ENCODE measurements at regions not wholly inside any gene's neighbourhood (a gene's known extent, or its start where the extent isn't known, plus 50 kb on each side); places are given as distances from the start of the nearest gene placed in this dataset.
A peak's percentile ranks its signal among the peaks of the same experiment; 100 is the strongest.

GRCh38 chr3:106386050-106386449, 517.2 kb upstream of the CBLB start:
- Mint-ChIP-seq H3K27me3 (ENCODE audit: low read depth) (no peaks in the 10 kb centered on the region), H3K4me1 (ENCODE audit: low read depth) (peaks cover 2% of the 10 kb centered on the region), H3K36me3 (ENCODE audit: insufficient read depth) (no peaks in the 10 kb centered on the region), H3K4me3 (no peak overlapping the region), H3K9me3 (no peaks in the 10 kb centered on the region)
- DNase-seq (no peak), ATAC-seq (no peak)

GRCh38 chr3:106392915-106393314, 524.1 kb upstream of the CBLB start:
- no peak for DNase-seq
- H3K4me3 Mint-ChIP-seq, result no peak overlapping the region
- no peaks in the 10 kb centered on the region for H3K4me1 Mint-ChIP-seq (ENCODE audit: low read depth)
- no peak for ATAC-seq
- H3K36me3 Mint-ChIP-seq (ENCODE audit: insufficient read depth), result no peaks in the 10 kb centered on the region
- no peaks in the 10 kb centered on the region for H3K9me3 Mint-ChIP-seq
- no peaks in the 10 kb centered on the region for H3K27me3 Mint-ChIP-seq (ENCODE audit: low read depth)

GRCh38 chr3:106397006-106397405, 528.2 kb upstream of the CBLB start:
- Mint-ChIP-seq H3K4me3 (no peak overlapping the region), H3K4me1 (ENCODE audit: low read depth) (no peaks in the 10 kb centered on the region), H3K9me3 (no peaks in the 10 kb centered on the region), H3K27me3 (ENCODE audit: low read depth) (no peaks in the 10 kb centered on the region), H3K36me3 (ENCODE audit: insufficient read depth) (no peaks in the 10 kb centered on the region)
- no peak for ATAC-seq
- no peak for DNase-seq

GRCh38 chr3:106398891-106399600, 530.2 kb upstream of the CBLB start:
- H3K4me1 Mint-ChIP-seq (ENCODE audit: low read depth), result no peaks in the 10 kb centered on the region
- DNase-seq (no peak), ATAC-seq (no peak)

GRCh38 chr3:106399761-106400160, 530.9 kb upstream of the CBLB start:
- ATAC-seq, result no peak
- H3K9me3 Mint-ChIP-seq, result no peaks in the 10 kb centered on the region
- H3K4me3 Mint-ChIP-seq, result no peak overlapping the region

More at GRCh38 chr3:106398891-106399600, 530.2 kb upstream of the CBLB start:
- no peak overlapping the region for H3K4me3 Mint-ChIP-seq
- H3K27me3 Mint-ChIP-seq (ENCODE audit: low read depth), result no peaks in the 10 kb centered on the region
- no peaks in the 10 kb centered on the region for H3K9me3 Mint-ChIP-seq
- no peaks in the 10 kb centered on the region for H3K36me3 Mint-ChIP-seq (ENCODE audit: insufficient read depth)

GRCh38 chr3:106401666-106402490, 533.1 kb upstream of the CBLB start:
- Mint-ChIP-seq H3K27me3 (ENCODE audit: low read depth) (no peaks in the 10 kb centered on the region), H3K36me3 (ENCODE audit: insufficient read depth) (no peaks in the 10 kb centered on the region), H3K9me3 (no peaks in the 10 kb centered on the region), H3K4me1 (ENCODE audit: low read depth) (no peaks in the 10 kb centered on the region), H3K4me3 (no peak overlapping the region)
- ATAC-seq (no peak), DNase-seq (no peak)

More at GRCh38 chr3:106399761-106400160, 530.9 kb upstream of the CBLB start:
- H3K4me1 Mint-ChIP-seq (ENCODE audit: low read depth), result no peaks in the 10 kb centered on the region
- no peaks in the 10 kb centered on the region for H3K36me3 Mint-ChIP-seq (ENCODE audit: insufficient read depth)
- H3K27me3 Mint-ChIP-seq (ENCODE audit: low read depth), result no peaks in the 10 kb centered on the region
- DNase-seq, result no peak

GRCh38 chr3:106403371-106404145, 534.7 kb upstream of the CBLB start:
- H3K27me3 Mint-ChIP-seq (ENCODE audit: low read depth), result no peaks in the 10 kb centered on the region
- no peak overlapping the region for H3K4me3 Mint-ChIP-seq

GRCh38 chr3:106413683-106414082, 544.9 kb upstream of the CBLB start:
- Mint-ChIP-seq H3K9me3 (peaks cover 7% of the 10 kb centered on the region), H3K36me3 (ENCODE audit: insufficient read depth) (no peaks in the 10 kb centered on the region), H3K4me1 (ENCODE audit: low read depth) (no peaks in the 10 kb centered on the region), H3K4me3 (no peak overlapping the region), H3K27me3 (ENCODE audit: low read depth) (no peaks in the 10 kb centered on the region)
- no peak for ATAC-seq
- no peak for DNase-seq

More at GRCh38 chr3:106403371-106404145, 534.7 kb upstream of the CBLB start:
- ATAC-seq (no peak), DNase-seq (no peak)
- no peaks in the 10 kb centered on the region for H3K36me3 Mint-ChIP-seq (ENCODE audit: insufficient read depth)
- H3K9me3 Mint-ChIP-seq, result no peaks in the 10 kb centered on the region
- peaks cover 3% of the 10 kb centered on the region for H3K4me1 Mint-ChIP-seq (ENCODE audit: low read depth)

GRCh38 chr3:106420628-106421027, 551.8 kb upstream of the CBLB start:
- Mint-ChIP-seq H3K27me3 (ENCODE audit: low read depth) (no peaks in the 10 kb centered on the region), H3K36me3 (ENCODE audit: insufficient read depth) (peaks cover 2% of the 10 kb centered on the region), H3K9me3 (peaks cover 6% of the 10 kb centered on the region), H3K4me1 (ENCODE audit: low read depth) (peaks cover 31% of the 10 kb centered on the region), H3K4me3 (no peak overlapping the region)
- no peak for ATAC-seq
- no peak for DNase-seq

GRCh38 chr3:106421426-106421825, 552.6 kb upstream of the CBLB start:
- H3K4me3 Mint-ChIP-seq, result no peak overlapping the region
- H3K4me1 Mint-ChIP-seq (ENCODE audit: low read depth), result peaks cover 37% of the 10 kb centered on the region
- peaks cover 2% of the 10 kb centered on the region for H3K36me3 Mint-ChIP-seq (ENCODE audit: insufficient read depth)
- DNase-seq (no peak), ATAC-seq (no peak)
- H3K27me3 Mint-ChIP-seq (ENCODE audit: low read depth), result no peaks in the 10 kb centered on the region
- peaks cover 6% of the 10 kb centered on the region for H3K9me3 Mint-ChIP-seq

- Mint-ChIP-seq H3K4me1 (ENCODE audit: low read depth) (peaks cover 37% of the 10 kb centered on the region), H3K36me3 (ENCODE audit: insufficient read depth) (peaks cover 2% of the 10 kb centered on the region), H3K4me3 (no peak overlapping the region), H3K9me3 (peaks cover 6% of the 10 kb centered on the region), H3K27me3 (ENCODE audit: low read depth) (no peaks in the 10 kb centered on the region)
- ATAC-seq (no peak), DNase-seq (no peak)
Measured at GRCh38 chr3:106421909-106422308, 553.1 kb upstream of the CBLB start.

- Mint-ChIP-seq H3K9me3 (peaks cover 6% of the 10 kb centered on the region), H3K4me3 (no peak overlapping the region), H3K27me3 (ENCODE audit: low read depth) (no peaks in the 10 kb centered on the region), H3K4me1 (ENCODE audit: low read depth) (peaks cover 43% of the 10 kb centered on the region), H3K36me3 (ENCODE audit: insufficient read depth) (peaks cover 2% of the 10 kb centered on the region)
- DNase-seq (no peak), ATAC-seq (peak; percentile 67 to 70)
Measured at GRCh38 chr3:106423321-106424225, 554.8 kb upstream of the CBLB start.

- Mint-ChIP-seq H3K4me3 (peak overlapping the region; percentile 33), H3K4me1 (ENCODE audit: low read depth) (peaks cover 49% of the 10 kb centered on the region), H3K36me3 (ENCODE audit: insufficient read depth) (peaks cover 2% of the 10 kb centered on the region), H3K27me3 (ENCODE audit: low read depth) (no peaks in the 10 kb centered on the region), H3K9me3 (peaks cover 6% of the 10 kb centered on the region)
- no peak for ATAC-seq
- no peak for DNase-seq
Measured at GRCh38 chr3:106425026-106425425, 556.2 kb upstream of the CBLB start.

All from activated T-cell treated with anti-CD3 and anti-CD28 coated beads, Interleukin-2, amount 50 U/mL, for 4 hours (primary cell).